Body of pancreas (tissue), 4 donors: ENCODE measurements at regions not wholly inside any gene's neighbourhood (a gene's known extent, or its start where the extent isn't known, plus 50 kb on each side); places are given as distances from the start of the nearest gene placed in this dataset.

Source experiments
- POLR2A ChIP-seq, 3 donors: fragments of 450-650 bp; IDR thresholded peaks; one replicate each; pipeline ENCODE4 v1.6.1; 2016; ENCODE audit warnings: antibody characterized with exemption in 3 of 3, mild to moderate bottlenecking in 2 of 3
- TF ChIP-seq, protein P1 (sequence below), 7 experiments: fragments of 450-650 bp in 4 of 7; fragments of 200-600 bp in 3 of 7; sonication (generic) in 3 of 7; IDR thresholded peaks; one replicate each; pipeline ENCODE4 v1.5.1; 2016 to 2019; ENCODE audit warnings: antibody characterized with exemption in 7 of 7

DNA sequence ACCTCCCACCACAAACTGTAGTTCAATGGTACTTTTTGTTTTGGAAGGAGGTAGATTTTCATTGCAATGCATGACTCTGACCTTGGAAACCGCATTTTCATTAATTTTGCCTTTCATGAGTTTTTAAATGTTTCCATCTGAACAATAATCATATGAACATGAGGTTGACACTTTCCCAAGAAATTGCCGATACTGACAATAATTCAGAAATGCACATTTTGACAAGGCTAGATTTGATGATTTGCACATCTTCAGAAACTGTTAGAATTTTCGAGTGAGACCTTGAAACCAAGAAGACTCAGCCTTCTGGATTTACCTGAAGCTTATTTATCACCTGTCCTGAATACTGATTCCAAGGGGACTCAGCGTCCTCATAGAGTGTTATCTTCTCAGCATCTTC is 93.8 kb upstream of the NTRK2 start:
- no peak for TF ChIP-seq POLR2A (IDR thresholded peaks at IDR 0.05)
- TF ChIP-seq, protein P1, sequence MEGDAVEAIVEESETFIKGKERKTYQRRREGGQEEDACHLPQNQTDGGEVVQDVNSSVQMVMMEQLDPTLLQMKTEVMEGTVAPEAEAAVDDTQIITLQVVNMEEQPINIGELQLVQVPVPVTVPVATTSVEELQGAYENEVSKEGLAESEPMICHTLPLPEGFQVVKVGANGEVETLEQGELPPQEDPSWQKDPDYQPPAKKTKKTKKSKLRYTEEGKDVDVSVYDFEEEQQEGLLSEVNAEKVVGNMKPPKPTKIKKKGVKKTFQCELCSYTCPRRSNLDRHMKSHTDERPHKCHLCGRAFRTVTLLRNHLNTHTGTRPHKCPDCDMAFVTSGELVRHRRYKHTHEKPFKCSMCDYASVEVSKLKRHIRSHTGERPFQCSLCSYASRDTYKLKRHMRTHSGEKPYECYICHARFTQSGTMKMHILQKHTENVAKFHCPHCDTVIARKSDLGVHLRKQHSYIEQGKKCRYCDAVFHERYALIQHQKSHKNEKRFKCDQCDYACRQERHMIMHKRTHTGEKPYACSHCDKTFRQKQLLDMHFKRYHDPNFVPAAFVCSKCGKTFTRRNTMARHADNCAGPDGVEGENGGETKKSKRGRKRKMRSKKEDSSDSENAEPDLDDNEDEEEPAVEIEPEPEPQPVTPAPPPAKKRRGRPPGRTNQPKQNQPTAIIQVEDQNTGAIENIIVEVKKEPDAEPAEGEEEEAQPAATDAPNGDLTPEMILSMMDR (IDR thresholded peaks at IDR 0.05), result no peak
